DMS153 treated with DMSO at 0.1 percent for 48 hours (cell line): ENCODE measurements at regions not wholly inside any gene's neighbourhood (a gene's known extent, or its start where the extent isn't known, plus 50 kb on each side); places are given as distances from the start of the nearest gene placed in this dataset.

ENCODE experiments used
- DNase-seq: peaks from one replicate; lab custom pipeline; 2025; ENCODE audit not compliant: unreplicated experiment; lab: John Stamatoyannopoulos, UW

DNA sequence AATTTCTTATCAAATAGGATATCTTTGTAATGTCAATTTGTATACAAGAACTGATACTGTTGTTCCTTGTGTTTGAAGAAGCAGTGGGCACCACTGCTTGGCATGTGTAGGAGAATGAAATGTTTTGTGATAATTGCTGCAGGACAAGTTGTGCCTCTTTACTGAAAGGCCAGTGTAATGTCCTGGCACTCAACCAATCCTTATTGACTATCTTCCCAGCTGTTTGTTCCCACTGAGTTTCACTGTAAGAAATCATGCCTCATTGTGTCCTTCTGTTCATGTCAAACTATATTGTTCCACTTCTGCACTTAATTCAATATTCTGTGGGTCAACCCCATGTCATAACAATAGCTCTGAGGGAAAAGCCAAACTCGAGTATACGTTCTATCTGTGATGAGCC is 136.1 kb upstream of the FAM83B start:
- DNase-seq: no peak

DNA sequence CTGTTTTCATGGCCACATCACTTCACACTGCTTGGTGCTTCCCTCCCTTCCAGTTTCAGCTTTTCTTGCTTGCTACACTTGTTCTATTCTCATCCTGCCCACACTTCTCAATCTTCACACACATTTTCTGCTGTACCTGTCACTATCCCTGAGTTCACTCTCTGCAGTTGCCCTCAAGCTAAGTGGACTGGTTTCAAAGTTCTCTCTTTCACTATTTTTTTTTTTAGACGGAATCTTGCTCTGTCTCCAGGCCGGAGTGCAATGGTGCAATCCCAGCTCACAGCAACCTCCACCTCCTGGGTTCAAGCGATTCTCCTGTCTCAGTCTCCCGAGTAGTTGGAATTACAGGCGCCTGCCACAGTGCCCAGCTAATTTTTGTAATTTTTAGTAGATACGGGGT is 130.6 kb upstream of the FAM83B start:
- DNase-seq: no peak

DNA sequence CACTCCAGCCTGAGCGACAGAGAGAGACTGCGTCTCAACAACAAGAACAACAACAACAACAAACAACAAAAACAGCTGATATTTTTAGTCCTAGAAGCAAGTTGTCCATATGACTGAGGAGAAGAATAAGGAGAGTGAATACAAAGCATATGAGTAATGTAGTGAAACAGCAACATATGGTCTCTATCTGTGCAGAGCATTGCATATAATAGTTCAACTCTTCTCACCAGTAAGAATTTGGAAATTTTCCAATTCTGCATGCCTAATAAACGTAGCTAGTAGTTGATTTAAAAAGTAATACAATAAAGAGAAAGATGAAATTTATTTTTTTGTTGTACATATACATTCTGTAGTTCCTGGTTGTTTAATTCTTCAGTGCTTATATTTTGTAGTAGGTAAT is 129.7 kb upstream of the FAM83B start:
- no peak for DNase-seq

DNA sequence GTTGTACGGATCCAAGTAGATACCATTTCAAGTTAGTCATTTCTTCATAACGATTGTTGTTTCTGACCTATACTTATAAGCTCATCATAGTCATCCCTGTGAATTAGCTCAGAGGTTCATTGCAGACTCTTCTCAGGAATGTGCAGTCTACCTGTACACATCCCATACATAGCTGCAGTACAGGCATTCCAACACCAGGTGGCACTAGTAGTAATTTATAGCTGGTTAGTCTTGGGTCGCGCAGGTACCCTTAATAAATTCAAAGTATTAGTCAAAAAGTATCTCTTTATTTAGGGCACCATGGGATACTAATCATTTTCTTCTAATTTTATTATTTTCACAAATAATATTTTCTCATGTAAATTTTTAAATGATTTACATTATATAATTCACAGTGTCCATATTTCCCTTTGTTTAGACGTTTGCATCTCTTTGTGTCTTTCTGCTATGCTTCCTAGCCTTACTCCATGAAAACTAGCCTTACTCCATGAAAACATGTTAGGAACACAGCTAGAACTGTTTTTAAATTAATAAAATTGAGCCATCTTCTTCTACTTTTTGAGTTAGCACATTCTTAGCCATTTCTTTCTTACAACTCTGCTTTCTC is 128.6 kb upstream of the FAM83B start:
- peak; percentile 66 for DNase-seq

DNA sequence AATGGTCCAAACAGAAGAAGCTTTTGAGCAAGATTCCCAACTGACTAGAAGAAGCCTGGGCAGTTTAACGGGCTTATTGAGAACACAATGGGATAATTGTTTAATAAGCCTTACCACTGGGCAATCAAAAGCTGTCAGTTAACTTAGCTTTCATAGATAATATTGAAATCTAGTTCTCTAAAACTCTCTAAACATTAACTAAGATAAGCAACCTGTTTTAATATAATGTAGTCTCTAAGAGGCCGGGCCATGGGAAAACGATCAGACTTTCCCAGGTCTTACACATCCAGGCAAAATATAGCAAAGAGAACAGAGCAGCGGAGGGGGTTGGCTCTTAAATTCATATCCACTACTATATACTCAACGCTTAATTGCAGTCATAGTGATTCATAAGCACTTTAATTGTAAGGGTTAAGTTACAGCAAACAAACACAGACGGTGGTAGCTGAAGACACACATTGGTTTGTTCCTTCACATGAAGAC is 128.0 kb upstream of the FAM83B start:
- DNase-seq: peak; percentile 89

DNA sequence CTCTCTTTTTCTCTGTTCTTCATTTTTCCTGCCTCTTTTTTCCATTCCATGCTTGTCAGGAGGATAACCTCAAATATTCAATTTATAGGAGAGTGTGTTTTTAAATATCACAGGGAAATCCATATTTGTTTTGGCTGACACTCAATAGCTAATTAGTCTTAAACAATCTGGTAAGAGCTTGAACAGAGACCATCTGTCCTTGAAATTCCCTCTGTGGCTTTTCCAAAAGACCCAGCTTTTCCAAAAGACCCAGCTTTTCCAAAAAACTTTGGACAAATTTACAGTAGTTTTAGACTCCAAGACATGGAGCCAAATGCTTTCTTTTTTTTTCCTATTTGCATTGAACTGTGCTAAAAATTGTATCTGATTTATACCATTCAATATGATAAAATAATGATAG is 127.4 kb upstream of the FAM83B start:
- DNase-seq: no peak

DNA sequence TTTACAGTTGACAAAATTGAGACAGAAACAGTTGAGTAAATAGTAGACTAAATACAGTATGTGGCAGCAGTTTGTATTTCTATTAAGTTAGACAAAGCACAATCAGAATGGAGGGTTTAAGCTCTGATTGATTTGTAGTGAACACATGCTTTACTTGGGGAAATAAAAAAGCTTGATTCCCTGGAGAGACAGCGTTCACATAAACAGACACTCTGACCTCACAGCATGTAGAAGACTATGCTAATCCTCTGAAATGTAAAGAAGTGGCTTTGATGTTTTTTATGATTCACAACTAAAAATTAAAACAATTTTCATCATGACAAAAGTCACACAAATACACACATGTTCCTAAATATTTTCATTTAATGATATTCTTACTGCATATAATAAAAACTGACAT is 126.9 kb upstream of the FAM83B start:
- peak; percentile 15 for DNase-seq

DNA sequence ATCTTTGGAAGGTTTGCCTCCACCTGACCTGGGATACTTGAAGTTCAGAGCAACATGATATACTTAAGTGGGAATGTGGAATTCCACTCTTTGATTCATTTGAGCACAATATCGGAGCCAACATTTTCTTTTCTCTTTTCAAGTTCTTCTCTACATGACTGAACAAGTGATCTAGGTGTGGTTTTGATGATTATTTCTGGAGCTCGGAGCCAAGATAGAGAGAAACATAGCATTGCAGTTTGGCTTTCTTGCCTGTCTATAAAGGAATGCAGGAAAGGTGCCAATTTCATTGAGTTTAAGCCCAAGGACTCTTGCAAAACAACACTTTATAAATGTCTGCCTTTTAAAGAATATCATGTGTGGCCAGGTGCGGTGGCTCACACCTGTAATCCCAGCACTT is 124.2 kb upstream of the FAM83B start:
- no peak for DNase-seq

DNA sequence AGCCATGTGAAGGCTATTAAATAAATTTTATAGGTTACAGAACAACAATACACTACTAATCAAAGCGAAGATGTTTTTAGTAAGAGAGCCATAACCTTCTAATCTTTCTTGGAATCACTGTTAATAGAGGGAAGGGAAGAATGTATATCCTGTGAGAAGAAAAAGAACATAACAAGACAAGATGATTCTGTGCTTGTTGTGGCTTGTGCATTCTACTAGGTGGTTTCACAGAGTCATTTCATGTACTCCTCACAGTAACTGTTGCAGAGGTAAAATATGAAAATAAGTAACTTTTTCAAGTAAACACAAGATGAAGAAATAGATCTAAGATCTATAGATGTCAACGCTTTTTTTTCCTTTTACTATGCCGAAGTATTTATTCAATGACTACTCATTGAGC is 116.9 kb upstream of the FAM83B start:
- no peak for DNase-seq

DNA sequence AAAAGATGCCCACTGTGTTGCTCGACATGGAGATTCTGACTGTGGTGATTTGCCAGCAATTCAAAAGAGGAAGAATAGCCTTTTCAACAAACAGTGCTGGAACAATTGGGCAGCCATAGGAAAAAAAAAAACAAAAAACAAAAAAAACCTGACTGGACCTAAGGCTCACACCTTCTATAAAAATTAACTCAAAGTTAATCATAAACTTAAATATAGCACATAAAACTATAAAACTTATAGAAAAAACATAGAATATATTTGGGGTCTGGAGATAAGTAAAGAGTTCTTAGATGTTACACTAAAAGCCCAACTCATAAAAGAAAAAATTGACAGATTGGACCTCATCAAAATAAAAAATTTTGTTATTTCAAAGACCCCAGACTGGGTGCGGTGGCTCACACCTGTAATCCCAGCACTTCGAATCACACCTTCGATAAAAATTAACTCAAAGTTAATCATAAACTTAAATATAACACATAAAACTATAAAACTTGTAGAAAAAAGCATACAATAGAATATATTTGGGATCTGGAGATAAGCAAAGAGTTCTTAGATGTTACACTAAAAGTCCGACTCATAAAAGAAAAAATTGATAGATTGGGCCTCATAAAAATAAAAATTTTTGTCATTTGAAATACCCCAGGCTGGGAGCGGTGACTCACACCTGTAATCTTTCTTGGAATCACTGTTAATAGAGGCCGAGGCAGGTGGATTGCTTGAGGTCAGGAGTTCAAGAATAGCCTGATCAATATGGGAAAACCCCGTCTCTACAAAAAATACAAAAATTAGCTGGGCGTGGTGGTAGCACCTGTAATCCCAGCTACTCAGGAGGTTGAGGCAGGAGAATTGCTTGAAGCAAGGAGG is 115.6 kb upstream of the FAM83B start:
- no peak for DNase-seq

DNA sequence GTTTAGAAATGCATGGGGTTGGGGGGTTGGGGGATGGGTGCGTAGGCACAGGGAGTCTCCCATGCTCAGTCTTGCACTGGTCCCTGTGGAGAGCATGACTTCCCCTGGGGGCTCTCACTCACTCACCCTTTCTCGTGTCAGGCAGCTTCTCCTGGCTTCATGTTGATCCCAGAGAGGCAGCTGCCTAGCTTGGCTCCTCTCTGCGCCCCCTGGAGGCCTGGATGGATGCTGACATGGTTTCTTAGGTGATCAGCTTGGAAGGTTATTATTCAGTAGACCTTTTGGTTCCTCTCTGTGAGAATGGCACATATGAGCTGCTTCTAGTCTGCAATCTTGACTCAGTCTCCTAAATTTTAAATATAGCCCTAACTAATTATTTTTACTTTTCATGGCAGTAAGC is 109.3 kb upstream of the FAM83B start:
- no peak for DNase-seq

DNA sequence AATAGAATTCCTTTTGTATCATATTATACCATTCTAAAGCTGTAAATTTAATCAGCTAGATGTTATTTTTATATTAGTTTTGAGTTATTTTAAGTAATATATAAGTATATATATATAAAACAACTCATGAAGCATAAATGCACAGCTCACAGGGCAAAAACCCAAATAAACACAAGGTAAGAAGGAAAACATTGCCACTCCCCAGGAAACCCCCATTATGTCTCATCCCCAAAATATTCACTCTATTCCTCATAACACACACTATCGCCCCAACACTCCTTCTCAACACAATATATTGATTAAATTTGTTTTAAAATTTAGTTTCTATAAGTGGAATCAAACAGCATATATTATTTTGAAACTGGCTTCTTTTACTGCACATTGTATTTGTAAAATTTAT is 98.6 kb upstream of the FAM83B start:
- no peak for DNase-seq

DNA sequence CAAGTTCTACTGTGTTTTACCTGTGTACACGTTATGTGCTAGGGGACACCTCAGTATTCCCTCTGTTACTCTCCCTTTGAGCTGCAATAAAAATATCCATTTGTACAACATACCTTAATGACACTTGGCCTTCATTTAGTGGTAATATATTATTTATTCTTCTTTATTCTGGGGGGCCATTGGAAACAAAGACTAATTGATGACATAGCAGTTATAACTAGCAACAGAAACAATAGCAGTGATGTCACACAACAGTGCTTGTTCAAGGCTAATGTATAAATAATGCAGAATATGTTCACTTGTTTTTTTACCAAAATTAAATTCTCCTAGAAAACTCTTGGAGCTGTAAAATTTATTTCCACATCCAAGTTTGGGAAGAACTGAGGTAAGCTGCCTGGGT is 92.2 kb upstream of the FAM83B start:
- no peak for DNase-seq

DNA sequence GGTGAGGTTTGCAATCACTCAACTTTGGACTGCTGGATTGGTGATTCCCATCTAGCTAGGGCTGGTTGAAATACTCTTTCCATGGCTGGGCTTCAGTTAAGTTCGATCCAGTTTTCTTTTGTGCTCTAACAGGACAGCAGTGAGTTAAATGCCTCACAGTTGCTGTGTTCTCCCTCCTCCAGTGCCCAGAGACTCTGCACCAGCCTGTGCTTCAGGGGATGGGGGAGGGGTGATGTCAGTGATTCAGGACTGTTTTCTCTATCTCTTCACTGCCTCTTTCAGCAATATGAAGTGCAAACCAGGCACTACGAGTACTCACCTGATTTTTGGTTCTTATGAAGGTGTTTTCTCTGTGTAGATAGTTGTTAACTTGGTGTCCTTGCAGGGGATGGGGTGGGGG is 88.2 kb upstream of the FAM83B start:
- DNase-seq: no peak

DNA sequence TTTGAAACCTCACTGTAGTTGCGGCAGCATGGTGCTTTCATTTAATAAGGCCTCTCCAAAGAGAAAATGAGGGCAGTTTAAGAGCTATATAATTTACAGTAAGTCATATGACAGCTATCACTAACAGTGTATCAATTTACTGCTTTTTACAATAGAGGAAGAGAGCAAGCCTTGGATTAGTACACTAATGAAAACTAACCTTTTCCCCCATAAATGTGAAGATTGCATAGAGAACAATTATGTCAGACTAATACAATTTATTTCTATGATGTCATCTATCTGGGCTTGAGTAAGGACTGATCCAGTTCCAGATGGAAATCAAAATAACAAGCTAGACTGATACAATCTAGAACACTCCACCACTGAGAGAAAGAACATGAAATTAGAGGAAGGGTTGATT is 78.1 kb upstream of the FAM83B start:
- DNase-seq: no peak

DNA sequence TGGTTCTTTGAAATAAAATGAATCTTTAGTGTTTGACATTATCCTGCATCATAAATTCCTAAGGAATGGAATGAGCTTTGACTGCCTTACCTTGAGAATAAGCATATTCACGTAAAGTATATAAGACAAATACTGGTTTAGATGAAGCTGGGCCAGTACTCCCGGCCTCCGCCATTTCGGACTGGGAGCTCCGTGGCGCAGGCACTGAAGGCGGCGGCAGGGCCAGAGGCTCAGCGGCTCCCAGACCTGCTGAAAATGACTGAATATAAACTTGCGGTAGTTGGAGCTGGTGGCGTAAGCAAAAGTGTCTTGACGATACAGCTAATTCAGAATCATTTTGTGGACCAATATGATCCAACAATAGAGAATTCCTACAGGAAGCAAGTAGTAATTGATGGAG is 76.2 kb upstream of the FAM83B start:
- DNase-seq: no peak

DNA sequence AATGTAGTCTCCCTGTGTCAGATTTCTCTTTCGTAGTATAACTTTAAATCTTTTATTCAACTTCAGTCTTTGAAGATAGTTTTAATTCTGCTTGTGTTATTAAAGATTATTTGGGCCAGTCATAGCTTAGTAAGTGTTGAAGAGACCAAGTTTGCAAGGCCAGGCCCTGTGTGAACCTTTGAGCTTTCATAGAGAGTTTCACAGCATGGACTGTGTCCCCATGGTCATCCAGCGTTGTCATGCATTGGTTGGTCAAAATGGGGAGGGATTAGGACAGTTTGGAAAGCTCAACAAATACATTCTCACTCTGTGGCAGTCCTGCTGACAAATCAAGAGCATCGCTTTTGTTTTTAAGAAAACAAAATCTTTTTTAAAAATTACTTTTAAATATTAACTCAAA is 74.6 kb upstream of the FAM83B start:
- DNase-seq: no peak

DNA sequence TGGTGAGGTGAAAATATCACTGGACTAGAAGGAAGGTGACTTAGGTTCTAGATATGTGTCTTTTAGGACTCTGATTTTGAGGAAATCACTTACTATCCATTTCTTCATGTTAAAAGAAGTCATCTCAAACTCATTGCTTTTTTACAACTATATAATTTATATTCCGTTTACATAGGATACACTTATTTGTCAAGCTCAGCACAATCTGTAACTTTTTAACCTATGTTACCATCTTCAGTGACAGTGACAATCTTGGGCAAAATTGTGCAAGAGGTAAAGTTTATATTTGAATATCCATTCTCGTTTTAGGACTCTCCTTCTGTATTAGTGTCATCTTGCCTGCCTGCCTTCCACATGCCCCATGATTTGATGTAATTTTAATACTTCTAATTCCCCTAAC is 74.0 kb upstream of the FAM83B start:
- no peak for DNase-seq

DNA sequence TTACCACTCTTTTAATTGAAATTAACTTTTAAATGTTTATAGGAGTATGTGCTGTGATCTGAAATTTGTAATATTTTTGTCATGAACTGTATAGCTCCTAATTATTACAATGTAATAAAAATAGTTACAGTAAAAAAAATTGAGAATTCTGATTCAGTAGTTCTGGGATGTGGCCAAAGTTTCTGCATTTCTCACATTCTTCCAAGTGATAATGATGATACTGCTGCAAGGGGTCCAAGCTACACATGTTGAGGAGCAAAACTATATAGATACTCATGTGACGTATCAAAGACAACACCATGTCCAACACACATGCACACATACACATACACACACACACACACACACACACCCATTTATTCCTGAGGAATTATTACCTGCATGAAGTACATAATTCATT is 71.0 kb upstream of the FAM83B start:
- no peak for DNase-seq

DNA sequence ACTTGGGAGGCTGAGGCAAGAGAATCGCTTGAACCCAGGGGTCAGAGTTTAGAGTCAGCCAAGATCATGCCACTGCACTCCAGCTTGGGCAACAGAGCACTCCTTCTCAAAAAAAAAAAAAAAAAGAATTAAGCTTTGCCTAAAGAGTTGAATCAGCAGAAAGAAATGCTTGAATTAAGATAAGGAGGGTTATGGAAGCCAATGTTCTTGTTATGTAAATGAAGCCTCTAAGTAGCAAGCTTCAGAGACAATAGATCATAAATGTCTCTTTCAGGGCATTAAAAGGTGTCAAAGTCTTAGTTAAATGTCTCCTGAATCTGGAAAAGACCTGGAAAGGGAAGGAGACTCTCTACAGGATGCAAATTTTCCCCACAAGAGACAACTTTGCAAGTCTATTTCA is 69.7 kb upstream of the FAM83B start:
- no peak for DNase-seq

DNA sequence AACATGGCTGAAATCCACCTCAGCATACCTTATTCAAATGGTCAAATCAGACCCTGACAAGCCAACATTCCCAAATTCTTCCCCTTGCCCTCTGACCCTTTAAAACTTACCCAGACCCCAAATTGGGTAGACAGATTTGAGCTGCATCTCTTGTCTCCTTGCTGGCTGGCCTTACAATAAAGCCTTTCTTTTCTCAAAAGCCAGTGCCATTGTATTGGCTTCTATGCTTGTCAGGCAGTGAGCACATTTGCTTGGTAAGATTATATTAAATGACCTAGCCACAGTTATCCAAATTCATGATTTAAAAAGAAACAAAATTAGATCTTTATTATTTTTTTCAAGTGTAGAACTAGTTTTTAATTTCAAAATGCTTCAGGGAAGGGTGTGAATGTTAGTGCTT is 67.8 kb upstream of the FAM83B start:
- no peak for DNase-seq

DNA sequence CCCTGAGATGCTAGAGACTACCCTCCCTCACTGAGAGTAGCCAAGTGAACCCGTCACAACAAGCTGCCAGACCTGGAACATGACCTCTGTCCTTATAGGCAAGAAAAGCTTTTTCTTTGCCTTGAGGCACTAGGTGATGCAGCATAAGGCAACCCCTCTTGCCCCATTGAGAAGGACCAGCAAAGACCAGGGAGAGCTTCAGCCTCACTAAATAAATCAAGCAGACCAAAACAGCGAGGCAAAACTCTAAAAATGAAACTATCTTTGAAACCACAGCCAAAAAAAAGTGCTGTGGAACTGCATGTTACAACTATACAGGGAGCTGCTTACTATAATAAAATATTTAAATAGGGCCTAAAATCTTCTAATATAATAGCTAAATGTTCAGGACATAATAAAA is 62.6 kb upstream of the FAM83B start:
- DNase-seq: no peak

DNA sequence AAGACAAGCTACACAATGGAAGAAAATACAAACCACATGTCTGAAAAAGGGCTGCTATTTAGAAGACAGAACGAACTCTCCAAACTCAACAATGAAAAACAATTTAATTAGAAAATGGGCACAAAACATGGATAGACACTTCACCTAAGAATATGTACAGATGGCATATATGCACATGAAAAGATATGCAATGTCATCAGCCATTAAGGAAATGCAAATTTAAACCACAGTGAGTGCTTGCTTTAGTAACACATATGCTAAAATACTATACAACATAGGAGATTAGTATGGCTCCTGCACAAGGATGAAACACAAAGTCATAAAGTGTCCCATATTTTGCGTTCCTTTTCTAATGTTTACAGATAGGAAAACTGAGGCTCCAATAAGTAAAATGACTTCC is 60.4 kb upstream of the FAM83B start:
- no peak for DNase-seq
